ENCODE measurements at regions not wholly inside any gene's neighbourhood (a gene's known extent, or its start where the extent isn't known, plus 50 kb on each side); places are given as distances from the start of the nearest gene placed in this dataset.

DNA sequence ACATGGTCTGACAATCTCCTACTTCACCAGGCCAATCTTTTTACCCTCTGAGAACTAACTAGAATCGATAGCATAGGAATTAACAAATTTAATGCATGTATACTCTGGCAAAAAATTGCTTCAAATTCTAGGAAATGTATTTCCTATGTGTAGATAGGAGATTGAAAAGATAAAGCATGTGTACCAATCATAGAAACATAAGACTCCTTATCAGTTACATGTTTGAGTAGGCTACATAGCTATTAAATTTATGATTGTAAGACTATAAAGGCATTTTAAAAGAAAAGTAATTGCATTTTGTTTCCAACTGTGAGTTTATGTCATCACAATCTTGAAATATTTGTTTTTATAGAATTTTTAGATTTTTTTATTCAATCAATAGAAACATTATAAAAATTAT, 196.6 kb upstream of the HEY2 start:
- TF ChIP-seq, protein P1, sequence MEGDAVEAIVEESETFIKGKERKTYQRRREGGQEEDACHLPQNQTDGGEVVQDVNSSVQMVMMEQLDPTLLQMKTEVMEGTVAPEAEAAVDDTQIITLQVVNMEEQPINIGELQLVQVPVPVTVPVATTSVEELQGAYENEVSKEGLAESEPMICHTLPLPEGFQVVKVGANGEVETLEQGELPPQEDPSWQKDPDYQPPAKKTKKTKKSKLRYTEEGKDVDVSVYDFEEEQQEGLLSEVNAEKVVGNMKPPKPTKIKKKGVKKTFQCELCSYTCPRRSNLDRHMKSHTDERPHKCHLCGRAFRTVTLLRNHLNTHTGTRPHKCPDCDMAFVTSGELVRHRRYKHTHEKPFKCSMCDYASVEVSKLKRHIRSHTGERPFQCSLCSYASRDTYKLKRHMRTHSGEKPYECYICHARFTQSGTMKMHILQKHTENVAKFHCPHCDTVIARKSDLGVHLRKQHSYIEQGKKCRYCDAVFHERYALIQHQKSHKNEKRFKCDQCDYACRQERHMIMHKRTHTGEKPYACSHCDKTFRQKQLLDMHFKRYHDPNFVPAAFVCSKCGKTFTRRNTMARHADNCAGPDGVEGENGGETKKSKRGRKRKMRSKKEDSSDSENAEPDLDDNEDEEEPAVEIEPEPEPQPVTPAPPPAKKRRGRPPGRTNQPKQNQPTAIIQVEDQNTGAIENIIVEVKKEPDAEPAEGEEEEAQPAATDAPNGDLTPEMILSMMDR (IDR thresholded peaks at IDR 0.05; ENCODE audit: low read depth, low read length): no peak
- TF ChIP-seq EZH2phosphoT487 (IDR thresholded peaks at IDR 0.05; ENCODE audit: low read depth): no peak

All from OCI-LY3 (cell line).